ENCODE measurements at regions not wholly inside any gene's neighbourhood (a gene's known extent, or its start where the extent isn't known, plus 50 kb on each side); places are given as distances from the start of the nearest gene placed in this dataset.

DNA sequence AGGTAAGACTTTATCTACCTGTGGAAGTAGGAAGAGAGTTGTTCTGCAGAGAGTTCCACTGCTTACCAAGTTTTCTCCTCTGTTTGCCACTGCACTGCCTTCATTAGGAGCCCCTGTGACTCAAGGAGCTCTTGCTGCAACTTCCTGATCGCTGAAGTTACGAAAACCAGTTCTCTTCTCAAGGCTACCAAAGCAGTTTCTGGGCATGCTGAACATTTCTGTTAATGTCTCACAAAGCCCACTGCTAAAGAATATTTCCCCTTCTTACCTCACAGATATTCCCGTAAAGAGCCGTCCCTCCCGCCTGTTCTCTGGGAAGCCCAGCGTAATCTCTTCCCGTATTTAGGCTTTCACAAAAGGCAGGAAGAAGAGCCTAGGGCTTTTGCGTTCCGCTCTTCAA lies 82.6 kb upstream of the OXGR1 start:
- TF ChIP-seq, protein P1, sequence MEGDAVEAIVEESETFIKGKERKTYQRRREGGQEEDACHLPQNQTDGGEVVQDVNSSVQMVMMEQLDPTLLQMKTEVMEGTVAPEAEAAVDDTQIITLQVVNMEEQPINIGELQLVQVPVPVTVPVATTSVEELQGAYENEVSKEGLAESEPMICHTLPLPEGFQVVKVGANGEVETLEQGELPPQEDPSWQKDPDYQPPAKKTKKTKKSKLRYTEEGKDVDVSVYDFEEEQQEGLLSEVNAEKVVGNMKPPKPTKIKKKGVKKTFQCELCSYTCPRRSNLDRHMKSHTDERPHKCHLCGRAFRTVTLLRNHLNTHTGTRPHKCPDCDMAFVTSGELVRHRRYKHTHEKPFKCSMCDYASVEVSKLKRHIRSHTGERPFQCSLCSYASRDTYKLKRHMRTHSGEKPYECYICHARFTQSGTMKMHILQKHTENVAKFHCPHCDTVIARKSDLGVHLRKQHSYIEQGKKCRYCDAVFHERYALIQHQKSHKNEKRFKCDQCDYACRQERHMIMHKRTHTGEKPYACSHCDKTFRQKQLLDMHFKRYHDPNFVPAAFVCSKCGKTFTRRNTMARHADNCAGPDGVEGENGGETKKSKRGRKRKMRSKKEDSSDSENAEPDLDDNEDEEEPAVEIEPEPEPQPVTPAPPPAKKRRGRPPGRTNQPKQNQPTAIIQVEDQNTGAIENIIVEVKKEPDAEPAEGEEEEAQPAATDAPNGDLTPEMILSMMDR (IDR thresholded peaks at IDR 0.05), result no peak
- no peak for TF ChIP-seq POLR2A (IDR thresholded peaks at IDR 0.05)
